GM21367 (cell line): ENCODE measurements at regions not wholly inside any gene's neighbourhood (a gene's known extent, or its start where the extent isn't known, plus 50 kb on each side); places are given as distances from the start of the nearest gene placed in this dataset.

ENCODE experiments used
- ATAC-seq: cut with Tn5 transposase; IDR thresholded peaks from one replicate; pipeline ENCODE4 v1.9.1; 2021; ENCODE audit not compliant: unreplicated experiment

GRCh38 chr12:67370979-67371378 lies 101.8 kb downstream of the CAND1 start:
- ATAC-seq = no peak

- no peak for ATAC-seq
Observed at GRCh38 chr12:67377021-67377420, 107.9 kb downstream of the CAND1 start.

GRCh38 chr12:67377541-67377940 lies 108.4 kb downstream of the CAND1 start:
- ATAC-seq = no peak

- no peak for ATAC-seq
Observed at GRCh38 chr12:67382241-67382871, 113.2 kb downstream of the CAND1 start.

GRCh38 chr12:67386869-67387565 lies 117.9 kb downstream of the CAND1 start:
- no peak for ATAC-seq

- ATAC-seq = no peak
Observed at GRCh38 chr12:67388331-67389138, 119.4 kb downstream of the CAND1 start.

GRCh38 chr12:67390273-67390672 lies 121.1 kb downstream of the CAND1 start:
- ATAC-seq = no peak

- ATAC-seq = no peak
Observed at GRCh38 chr12:67391034-67391433, 121.9 kb downstream of the CAND1 start.

GRCh38 chr12:67391656-67392055 lies 122.5 kb downstream of the CAND1 start:
- ATAC-seq = no peak

- no peak for ATAC-seq
Observed at GRCh38 chr12:67394550-67394949, 125.4 kb downstream of the CAND1 start.

- ATAC-seq = no peak
Observed at GRCh38 chr12:67400742-67401141, 131.6 kb downstream of the CAND1 start.

- no peak for ATAC-seq
Observed at GRCh38 chr12:67410246-67410645, 141.1 kb downstream of the CAND1 start.

- no peak for ATAC-seq
Observed at GRCh38 chr12:67410667-67411067, 141.5 kb downstream of the CAND1 start.

- ATAC-seq = no peak
Observed at GRCh38 chr12:67411562-67411961, 142.4 kb downstream of the CAND1 start.

GRCh38 chr12:67413577-67413976 lies 144.4 kb downstream of the CAND1 start:
- no peak for ATAC-seq

- ATAC-seq = no peak
Observed at GRCh38 chr12:67414011-67414715, 145.0 kb downstream of the CAND1 start.

GRCh38 chr12:67415473-67415872 lies 146.3 kb downstream of the CAND1 start:
- no peak for ATAC-seq

GRCh38 chr12:67419810-67420209 lies 150.7 kb downstream of the CAND1 start:
- no peak for ATAC-seq

- no peak for ATAC-seq
Observed at GRCh38 chr12:67420506-67420905, 151.3 kb downstream of the CAND1 start.

GRCh38 chr12:67422081-67422480 lies 152.9 kb downstream of the CAND1 start:
- no peak for ATAC-seq

GRCh38 chr12:67424784-67425183 lies 155.6 kb downstream of the CAND1 start:
- ATAC-seq = no peak
